OCI-LY7 (cell line): ENCODE measurements at regions not wholly inside any gene's neighbourhood (a gene's known extent, or its start where the extent isn't known, plus 50 kb on each side); places are given as distances from the start of the nearest gene placed in this dataset.

Experiments used
- BruUV-seq: library from RNA; stranded (reverse); fragments of 400-500 nt; replicated peaks from 2 replicates; lab custom pipeline; 2021; lab: Mats Ljungman, UMichigan
- CTCF ChIA-PET: fragments of 300-600 bp; sonication (Branson Sonifier 250); formaldehyde crosslinking; loops from one replicate; lab custom pipeline; 2022; ENCODE audit warnings: antibody characterized with exemption; ENCODE audit not compliant: unreplicated experiment; lab: Charles Lee
- POLR2A ChIA-PET: fragments of 300-600 bp; sonication (Branson Sonifier 250); formaldehyde crosslinking; loops from one replicate; lab custom pipeline; 2022; ENCODE audit warnings: antibody characterized with exemption; lab: Charles Lee
- DNase-seq: peaks from one replicate; pipeline ENCODE4 v3.0.0-alpha.2; 2015; ENCODE audit warnings: low spot score
- H2AFZ ChIP-seq: fragments of 200-600 bp; sonication (generic), shearing (Covaris generic); 2 replicates; pipeline ENCODE4 v1.6.1; 2014; ENCODE audit warnings: mild to moderate bottlenecking, antibody characterized with exemption, low read length, moderate library complexity
- H3K27ac ChIP-seq: fragments of 200-600 bp; sonication (generic); 2 replicates; pipeline ENCODE4 v1.5.1; 2014; ENCODE audit warnings: mixed run types, low read depth, mild to moderate bottlenecking, moderate library complexity, low read length, inconsistent platforms; ENCODE audit not compliant: poor library complexity, severe bottlenecking
- H3K36me3 ChIP-seq: fragments of 200-600 bp; sonication (generic); 2 replicates; pipeline ENCODE4 v1.6.1; 2014; ENCODE audit warnings: mild to moderate bottlenecking, antibody characterized with exemption, low read length, moderate library complexity, mixed read lengths; ENCODE audit not compliant: insufficient read depth
- H3K4me1 ChIP-seq: fragments of 200-600 bp; sonication (generic); 2 replicates; pipeline ENCODE4 v1.5.1; 2014; ENCODE audit warnings: mild to moderate bottlenecking, low read length; ENCODE audit not compliant: insufficient read depth, poor library complexity, severe bottlenecking
- H3K4me2 ChIP-seq: fragments of 200-600 bp; sonication (generic); 2 replicates; pipeline ENCODE4 v1.6.1; 2014; ENCODE audit warnings: mild to moderate bottlenecking, low read length
- H3K4me3 ChIP-seq: fragments of 200-600 bp; sonication (generic); 2 replicates; pipeline ENCODE4 v1.5.1; 2014; ENCODE audit warnings: mild to moderate bottlenecking, low read depth, low read length; ENCODE audit not compliant: poor library complexity, severe bottlenecking
- H3K79me2 ChIP-seq: fragments of 200-600 bp; sonication (generic); 2 replicates; pipeline ENCODE4 v1.6.1; 2016; ENCODE audit warnings: low read depth, mild to moderate bottlenecking, low read length, moderate library complexity, mixed read lengths; ENCODE audit not compliant: insufficient read depth
- H3K9me2 ChIP-seq: fragments of 200-600 bp; sonication (generic); 2 replicates; pipeline ENCODE4 v1.6.1; 2016; ENCODE audit warnings: mild to moderate bottlenecking, low read length, mixed read lengths; ENCODE audit not compliant: insufficient read depth
- H3K9me3 ChIP-seq: fragments of 200-600 bp; sonication (generic); 2 replicates; pipeline ENCODE4 v1.6.1; 2014; ENCODE audit warnings: mild to moderate bottlenecking, mixed run types, low read length, mixed read lengths
- H4K20me1 ChIP-seq: fragments of 200-600 bp; sonication (generic); 2 replicates; pipeline ENCODE4 v1.6.1; 2014; ENCODE audit warnings: mild to moderate bottlenecking, antibody characterized with exemption, low read length, moderate library complexity, mixed read lengths; ENCODE audit not compliant: insufficient read depth
- CTCF ChIP-seq: fragments of 200-600 bp; sonication (generic); conservative IDR thresholded peaks from 2 replicates; pipeline ENCODE4 v1.5.1; 2014; ENCODE audit warnings: mild to moderate bottlenecking, antibody characterized with exemption, low read length, moderate library complexity, mixed read lengths
- EZH2phosphoT487 ChIP-seq: fragments of 200-600 bp; sonication (generic); IDR thresholded peaks from 2 replicates; pipeline ENCODE4 v1.6.1; 2018; ENCODE audit warnings: low read depth, borderline replicate concordance, mild to moderate bottlenecking, mixed run types, antibody characterized with exemption, low read length, moderate library complexity, mixed read lengths
- intact Hi-C: fragments of 100-400 bp; cut with micrococcal nuclease; formaldehyde crosslinking; loops from one replicate; pipeline ENCODE4 v1.10.0; 2022; ENCODE audit not compliant: unreplicated experiment

DNA sequence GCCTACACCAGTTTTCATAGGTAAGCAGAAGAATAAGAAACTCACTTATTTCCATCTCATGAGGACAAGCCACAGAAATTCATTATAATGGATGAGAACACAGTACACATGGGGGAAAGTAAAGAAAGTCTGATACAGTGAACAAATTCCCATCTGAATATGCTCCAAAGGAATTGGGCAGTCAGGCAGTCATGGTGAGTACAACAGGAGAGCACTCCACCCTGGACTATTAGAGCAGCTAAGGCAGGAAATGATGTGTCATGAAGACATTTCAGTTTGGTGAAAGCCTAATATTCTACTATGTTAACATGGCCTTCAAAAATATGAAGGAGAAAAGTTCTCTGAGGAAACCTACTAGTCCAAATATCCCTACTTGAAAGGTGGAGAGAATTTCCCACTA, 92.0 kb upstream of the PRDX4 start:
- CTCF ChIA-PET = no interaction called here

DNA sequence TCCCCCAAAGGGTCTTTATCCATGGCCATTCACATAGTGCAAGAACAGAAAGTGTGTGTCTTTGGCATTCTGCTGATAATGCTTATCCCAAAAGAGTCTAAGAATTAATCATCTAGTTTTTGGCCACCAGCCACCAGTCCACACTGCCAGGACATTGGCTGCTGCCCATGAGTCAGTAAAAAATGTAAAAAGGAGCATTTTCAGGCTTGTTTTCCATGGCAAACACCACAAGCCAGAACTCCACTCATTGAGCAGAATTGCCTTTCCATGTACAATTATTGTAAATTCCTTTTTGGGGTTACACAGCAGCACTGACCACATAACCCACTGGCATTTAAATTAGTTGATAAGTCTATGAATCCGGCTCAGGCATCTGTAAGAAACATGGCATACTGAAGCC, 89.2 kb upstream of the PRDX4 start:
- TF ChIP-seq EZH2phosphoT487 (no peak), CTCF (no peak)
- Histone ChIP-seq H2AFZ (no peak overlapping the region), H4K20me1 (no peaks in the 10 kb centered on the region), H3K9me2 (no peaks in the 10 kb centered on the region), H3K4me2 (no peak overlapping the region), H3K79me2 (no peaks in the 10 kb centered on the region), H3K4me1 (no peaks in the 10 kb centered on the region), H3K36me3 (no peaks in the 10 kb centered on the region), H3K4me3 (no peak overlapping the region), H3K27ac (no peak overlapping the region), H3K9me3 (no peaks in the 10 kb centered on the region)
- no TSS peak for BruUV-seq
- intact Hi-C loops = no loop called here
- POLR2A ChIA-PET = no interaction called here
- CTCF ChIA-PET = no interaction called here
- no peak for DNase-seq

More for the DNA sequence above, 92.0 kb upstream of the PRDX4 start:
- Histone ChIP-seq H3K27ac (no peak overlapping the region), H3K9me3 (no peaks in the 10 kb centered on the region), H3K4me2 (no peak overlapping the region), H4K20me1 (no peaks in the 10 kb centered on the region), H3K4me3 (no peak overlapping the region), H3K4me1 (no peaks in the 10 kb centered on the region), H3K36me3 (no peaks in the 10 kb centered on the region), H3K9me2 (no peaks in the 10 kb centered on the region), H3K79me2 (no peaks in the 10 kb centered on the region), H2AFZ (no peak overlapping the region)
- no TSS peak for BruUV-seq
- intact Hi-C loops = no loop called here
- DNase-seq = no peak
- TF ChIP-seq EZH2phosphoT487 = no peak
- no peak for TF ChIP-seq CTCF
- POLR2A ChIA-PET = no interaction called here

DNA sequence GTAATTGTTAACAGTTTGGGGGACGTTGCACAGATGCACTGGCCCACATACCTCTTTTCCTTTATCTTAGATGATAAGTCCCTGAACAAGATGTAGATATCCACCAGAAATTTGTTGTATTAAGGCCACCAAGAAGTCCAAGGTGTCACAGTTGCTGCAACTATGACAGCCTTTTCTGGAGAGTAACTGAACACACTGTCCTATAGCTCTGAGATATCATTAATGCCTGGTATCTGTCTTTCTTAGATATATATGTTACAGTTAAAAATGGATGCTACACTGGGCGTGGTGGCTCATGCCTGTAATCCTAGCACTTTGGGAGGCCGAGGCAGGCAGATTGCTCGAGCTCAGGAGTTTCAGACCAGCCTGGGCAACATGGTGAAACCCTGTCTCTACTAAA, 77.8 kb upstream of the PRDX4 start:
- POLR2A ChIA-PET = interaction anchor here (0.6 kb wide), 1 partner anchor 278 kb away, joined by 3 read pairs; no protein-coding TSS in a partner anchor
- TF ChIP-seq EZH2phosphoT487 = no peak
- TF ChIP-seq CTCF = no peak
- CTCF ChIA-PET = no interaction called here
- Histone ChIP-seq H3K9me2 (no peaks in the 10 kb centered on the region), H3K4me3 (no peak overlapping the region), H3K79me2 (no peaks in the 10 kb centered on the region), H3K4me2 (no peak overlapping the region), H3K36me3 (no peaks in the 10 kb centered on the region), H3K27ac (no peak overlapping the region), H3K4me1 (no peaks in the 10 kb centered on the region), H4K20me1 (no peaks in the 10 kb centered on the region), H3K9me3 (no peaks in the 10 kb centered on the region), H2AFZ (no peak overlapping the region)
- intact Hi-C loops = no loop called here
- BruUV-seq = no TSS peak
- no peak for DNase-seq
